ENCODE measurements at regions not wholly inside any gene's neighbourhood (a gene's known extent, or its start where the extent isn't known, plus 50 kb on each side); places are given as distances from the start of the nearest gene placed in this dataset.

GRCh38 chr4:31918891-31919290 is 1198.7 kb downstream of the PCDH7 start (continued):
- TF ChIP-seq HDAC2 (IDR thresholded peaks at IDR 0.05; ENCODE audit: borderline replicate concordance in 1 of 2, low read depth in 2 of 2, low read length in 2 of 2) (no peak), ATF3 (IDR thresholded peaks at IDR 0.05; ENCODE audit: insufficient read depth, low read depth, low read length) (no peak), CHD1 (IDR thresholded peaks at IDR 0.05; ENCODE audit: low read depth, low read length) (no peak), CTBP2 (IDR thresholded peaks at IDR 0.05; ENCODE audit: borderline replicate concordance, insufficient read depth, insufficient read length, low read length) (no peak)
